ENCODE measurements at regions not wholly inside any gene's neighbourhood (a gene's known extent, or its start where the extent isn't known, plus 50 kb on each side); places are given as distances from the start of the nearest gene placed in this dataset.
A peak's percentile ranks its signal among the peaks of the same experiment; 100 is the strongest.

- POLR2A ChIA-PET, result no interaction called here
- 55% methylated on average over 5 of the region's 5 CpGs for WGBS (ENCODE audit: low lambda C conversion rate)
- CTCF ChIA-PET, result no interaction called here
Measured at GRCh38 chr13:76715621-76716020, 170.6 kb downstream of the KCTD12 start.

More at GRCh38 chr13:76715621-76716020, 170.6 kb downstream of the KCTD12 start:
- peaks cover 3 to 16% of the 10 kb centered on the region in 2 experiments for H3K4me1 ChIP-seq (ENCODE audit: control insufficient read depth in 1 of 2, insufficient read depth in 2 of 2, low read depth in 1 of 2, low read length in 1 of 2)
- H3K79me2 ChIP-seq (ENCODE audit: insufficient read depth), result no peaks in the 10 kb centered on the region
- peak overlapping the region in 1 of 2 experiments; percentile 67; a peak in 2 of 4 replicates for H3K27ac ChIP-seq (ENCODE audit: low read depth in 2 of 2, low read length in 1 of 2)
- no peaks in the 10 kb centered on the region for H4K20me1 ChIP-seq (ENCODE audit: insufficient read depth)
- no peak overlapping the region for H3K4me3 ChIP-seq (ENCODE audit: low read depth in 2 of 2, low read length in 1 of 2)
- peaks cover 35% of the 10 kb centered on the region for H3F3A ChIP-seq (replicated peaks; ENCODE audit: insufficient read depth)
- H3K27me3 ChIP-seq (ENCODE audit: insufficient read depth), result no peaks in the 10 kb centered on the region
- H3K4me2 ChIP-seq, result no peak overlapping the region
- no peaks in the 10 kb centered on the region for H3K36me3 ChIP-seq (replicated peaks in 1 of 2; ENCODE audit: control insufficient read depth in 1 of 2, insufficient read depth in 2 of 2, low read length in 1 of 2)
- 0 out of 2 replicates have a peak overlapping the region, but pooled peaks have one; percentile 43 for H2AFZ ChIP-seq (ENCODE audit: low read depth)
- H3K9me2 ChIP-seq, result no peaks in the 10 kb centered on the region
- no peaks in the 10 kb centered on the region for H3K9me3 ChIP-seq
- DNase-seq, result no peak
- no peak overlapping the region for H3K9ac ChIP-seq
- no peak for TF ChIP-seq ELF1 (IDR thresholded peaks at IDR 0.05)
- TF ChIP-seq TCF12 (IDR thresholded peaks at IDR 0.05), result no peak
- no peak for TF ChIP-seq CHD2 (IDR thresholded peaks at IDR 0.05; ENCODE audit: low read length, partially characterized antibody)
- no peak for TF ChIP-seq ZBTB33 (IDR thresholded peaks at IDR 0.05; ENCODE audit: borderline replicate concordance, low read depth)
- no peak for TF ChIP-seq PBX3 (IDR thresholded peaks at IDR 0.05)
- no peak for TF ChIP-seq RXRA (IDR thresholded peaks at IDR 0.05; ENCODE audit: borderline replicate concordance, low read depth)
- no peak for TF ChIP-seq IRF3 (IDR thresholded peaks at IDR 0.05; ENCODE audit: low read depth, low read length)
- no peak for TF ChIP-seq SIN3A (IDR thresholded peaks at IDR 0.05; ENCODE audit: borderline replicate concordance, low read depth, low read length)
- no peak for TF ChIP-seq CTCF (IDR thresholded peaks at IDR 0.05)
- no peak for TF ChIP-seq RFX5 (IDR thresholded peaks at IDR 0.05; ENCODE audit: low read length)
- no peak for TF ChIP-seq RCOR1 (IDR thresholded peaks at IDR 0.05; ENCODE audit: low read length)
- TF ChIP-seq GATA2 (CRISPR knock-in tag; IDR thresholded peaks at IDR 0.05), result no peak
- TF ChIP-seq POLR2AphosphoS5 (IDR thresholded peaks at IDR 0.05; ENCODE audit: low read depth, low read length), result no peak
- TF ChIP-seq MAX (IDR thresholded peaks at IDR 0.05; ENCODE audit: low read depth), result no peak
